Amniotic epithelial cell (primary cell): ENCODE measurements at regions not wholly inside any gene's neighbourhood (a gene's known extent, or its start where the extent isn't known, plus 50 kb on each side); places are given as distances from the start of the nearest gene placed in this dataset.
"Not testable (repeated sequence)": the region's sequence is repeated elsewhere in the genome, so short reads cannot be mapped to it uniquely, and the experiment has no call there.

ENCODE experiments used
- DNase-seq: peaks from one replicate; pipeline ENCODE4 v3.0.0-alpha.2; 2010; ENCODE audit warnings: low read depth

DNA sequence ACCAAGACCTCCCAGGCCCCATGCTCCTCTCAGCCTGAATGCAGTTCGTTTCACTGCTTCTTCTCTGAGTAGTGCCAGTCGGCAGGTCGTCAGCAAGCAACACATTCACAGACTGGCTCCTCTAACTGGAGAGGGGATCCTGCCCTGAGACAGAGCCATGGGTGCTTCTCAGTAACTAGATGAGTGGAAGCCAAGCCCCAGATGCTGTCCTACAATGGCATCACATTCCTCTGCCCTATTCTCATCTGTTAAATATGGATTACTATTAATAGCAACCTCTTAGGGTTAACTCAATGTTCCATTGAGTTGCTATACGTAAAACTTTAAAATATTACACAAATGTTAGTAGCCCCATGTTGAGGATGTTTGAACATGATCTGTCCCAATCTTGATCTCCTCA is 84.2 kb upstream of the S1PR1 start:
- no peak for DNase-seq

DNA sequence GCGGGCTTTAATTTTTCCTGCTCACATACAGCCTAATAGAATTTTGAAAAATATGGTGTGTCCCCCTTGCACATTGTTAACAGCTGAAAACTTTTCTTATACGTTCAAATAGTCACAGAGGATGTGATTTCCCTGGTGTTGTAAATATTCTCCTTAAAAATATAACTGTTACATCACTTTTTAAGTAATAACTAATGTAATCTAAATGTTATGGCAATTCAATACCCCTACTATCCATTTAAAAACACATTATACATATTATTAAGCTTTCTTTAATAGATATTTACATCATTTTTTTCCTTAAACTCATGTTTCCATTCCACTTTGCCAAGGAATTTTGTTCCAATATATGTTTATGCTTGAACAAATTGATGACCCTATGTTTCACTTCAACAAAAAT is 85.5 kb upstream of the S1PR1 start:
- DNase-seq, result no peak

DNA sequence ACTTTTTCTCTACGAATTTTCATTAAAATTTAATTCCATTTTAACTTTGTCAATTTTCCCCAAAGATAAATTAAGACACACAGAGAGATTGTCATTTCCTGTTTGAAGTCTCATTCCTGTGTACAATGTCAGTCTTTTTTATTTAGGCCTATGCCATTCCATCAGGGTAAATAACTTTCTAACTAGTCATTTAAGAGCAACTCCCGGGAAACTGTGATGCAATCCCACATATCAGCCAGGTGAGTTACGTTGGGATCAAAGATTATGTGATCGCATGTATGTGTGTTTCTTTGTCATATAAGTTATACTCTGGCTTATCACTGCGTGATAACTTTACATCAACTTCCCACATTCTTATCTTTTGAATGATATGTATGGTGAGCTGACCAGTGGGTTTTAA is 86.1 kb upstream of the S1PR1 start:
- DNase-seq, result peak; percentile 60

DNA sequence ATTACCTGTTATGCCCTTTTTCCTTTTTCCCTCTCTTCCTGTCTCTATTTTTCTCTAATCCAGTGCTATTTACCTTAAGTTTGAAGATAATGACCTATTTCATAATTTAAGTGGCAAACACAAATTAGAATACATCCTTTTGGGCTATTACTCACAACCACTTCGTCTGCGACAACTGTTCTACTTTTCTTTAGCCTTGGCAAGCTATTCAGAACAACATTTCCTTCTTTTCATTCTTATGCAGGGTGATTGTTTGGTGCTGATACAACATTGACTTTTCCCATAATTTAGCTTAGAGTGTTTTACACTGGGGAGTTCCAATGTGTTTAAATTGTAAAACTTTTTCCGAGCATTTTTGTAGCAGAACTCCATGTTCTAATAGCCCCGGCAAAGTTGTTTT is 86.6 kb upstream of the S1PR1 start:
- no peak for DNase-seq

DNA sequence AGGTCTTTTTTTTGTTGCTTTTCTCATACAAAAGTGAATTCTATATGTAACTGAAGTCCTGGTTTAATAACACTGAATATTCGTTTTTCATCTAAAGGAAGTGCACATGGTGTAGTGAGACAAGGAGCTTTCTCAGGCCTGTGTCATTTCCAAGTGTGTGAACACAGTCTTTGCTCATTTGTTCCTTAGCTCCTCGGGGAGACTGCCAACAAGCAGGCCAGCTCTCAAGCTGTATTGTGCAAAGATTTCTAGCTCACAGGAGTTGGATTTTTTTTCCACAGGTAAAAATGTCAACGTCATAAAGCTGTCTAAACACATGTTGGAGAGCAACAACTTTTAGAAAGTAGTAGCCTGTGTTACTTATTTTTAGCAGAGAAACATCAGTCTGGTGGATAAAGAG is 87.8 kb upstream of the S1PR1 start:
- peak; percentile 34 for DNase-seq

DNA sequence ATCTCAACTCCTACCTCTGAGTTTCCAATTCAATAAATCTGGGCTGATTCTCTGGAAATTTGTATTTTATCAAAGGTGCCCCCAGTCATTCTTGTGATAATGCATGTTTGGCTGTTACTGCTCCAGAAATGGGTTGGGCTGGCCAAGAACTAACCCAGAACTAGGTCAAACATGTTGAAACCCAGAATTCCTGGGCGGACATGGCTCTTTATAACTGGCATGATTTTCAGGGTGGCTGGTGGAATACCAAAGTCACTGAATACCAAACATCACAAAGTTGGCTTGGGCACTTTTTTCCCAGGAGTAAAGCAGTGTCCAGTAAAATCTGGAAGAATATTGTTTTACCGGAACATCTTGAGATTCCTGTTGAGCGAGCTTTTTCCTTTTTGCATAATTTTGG is 89.4 kb upstream of the S1PR1 start:
- DNase-seq, result no peak

DNA sequence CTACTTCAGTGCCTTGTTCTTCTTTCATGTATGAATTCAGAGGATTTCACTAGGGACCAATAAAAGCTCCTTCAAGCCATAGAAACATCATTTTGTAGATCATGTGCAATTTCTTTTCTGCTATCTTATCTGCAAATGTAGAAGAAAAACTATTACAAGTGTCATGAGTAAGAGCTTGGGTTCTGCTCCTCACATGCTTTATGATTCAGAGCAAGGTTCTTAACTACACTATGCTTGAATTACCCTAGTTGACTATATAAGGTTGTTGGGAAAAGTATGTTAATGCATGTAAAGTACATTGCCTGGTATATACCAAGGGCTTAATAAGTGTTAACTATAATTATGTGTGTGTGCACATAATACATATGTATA is 91.4 kb upstream of the S1PR1 start:
- peak; percentile 90 for DNase-seq

DNA sequence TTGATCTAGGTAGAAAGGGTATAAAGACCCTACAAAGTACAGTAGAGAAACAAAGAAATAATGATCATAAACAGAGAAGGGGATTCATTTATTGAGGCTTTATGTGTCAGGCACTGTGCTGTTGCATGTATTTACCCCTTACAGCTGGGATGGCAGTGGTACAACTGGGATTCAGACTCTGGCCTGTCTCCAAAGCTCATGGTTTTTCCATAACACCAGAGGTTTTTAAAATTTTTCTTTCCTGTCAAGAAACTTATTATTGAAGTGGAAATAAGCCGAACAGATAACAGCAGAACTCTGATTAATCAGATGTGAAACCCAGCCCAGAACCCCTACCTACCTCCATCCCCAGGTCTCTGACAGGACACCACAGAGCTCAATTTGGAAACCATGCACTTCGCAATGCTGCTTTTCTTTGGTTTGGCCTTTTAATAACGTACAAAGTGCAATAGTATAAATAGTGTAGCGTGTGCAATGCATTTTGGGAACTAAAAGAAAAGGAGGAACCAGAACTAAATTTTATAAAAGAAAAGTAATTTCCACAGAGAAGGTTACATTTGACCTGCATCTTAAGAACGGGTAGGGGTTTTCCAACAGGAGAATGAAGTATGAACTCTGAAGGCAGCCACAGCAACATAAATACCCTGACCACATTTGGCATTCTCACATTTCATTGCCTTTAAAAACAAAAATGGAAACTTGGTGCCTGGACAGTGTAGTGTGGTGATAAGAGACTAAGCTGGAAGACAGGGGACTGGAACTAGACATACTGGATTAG is 92.0 kb upstream of the S1PR1 start:
- DNase-seq, result no peak

DNA sequence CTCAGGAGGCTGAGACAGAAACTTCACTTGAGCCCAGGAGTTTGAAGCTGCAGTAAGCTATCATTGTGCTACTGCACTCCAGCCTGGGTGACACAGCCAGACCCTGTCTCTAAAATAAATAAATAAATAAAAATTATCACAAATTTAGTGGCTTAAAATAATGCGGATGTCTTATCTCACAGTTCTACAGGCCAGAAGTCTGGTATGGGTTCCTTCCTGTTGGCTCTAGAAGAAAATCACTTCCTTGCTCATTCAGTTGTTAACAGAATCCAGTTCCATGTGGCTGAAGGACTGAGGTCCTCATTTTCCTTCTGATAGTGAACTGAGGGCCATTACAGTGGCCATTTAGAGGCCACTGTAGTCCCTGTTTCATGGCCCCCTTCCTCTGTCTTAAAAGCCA is 94.6 kb upstream of the S1PR1 start:
- DNase-seq, result no peak

DNA sequence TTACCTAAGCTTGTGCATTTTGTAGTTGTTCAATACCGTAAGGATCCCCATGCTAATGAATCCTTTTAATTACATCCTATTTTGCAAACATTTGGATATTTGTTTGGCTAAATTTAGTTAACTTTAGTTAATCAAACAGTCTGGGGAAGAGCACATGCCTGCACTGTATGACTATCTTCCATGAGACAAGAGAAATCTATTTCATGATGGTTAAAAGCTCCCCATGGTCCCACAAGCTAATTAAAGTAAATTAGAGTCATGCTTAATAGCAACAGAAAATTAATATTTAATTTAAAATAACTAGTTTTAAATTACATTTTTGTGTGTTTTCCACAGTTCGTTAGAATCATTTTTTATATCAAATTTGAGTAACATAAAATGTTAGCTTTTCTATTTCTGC is 95.4 kb upstream of the S1PR1 start:
- no peak for DNase-seq

DNA sequence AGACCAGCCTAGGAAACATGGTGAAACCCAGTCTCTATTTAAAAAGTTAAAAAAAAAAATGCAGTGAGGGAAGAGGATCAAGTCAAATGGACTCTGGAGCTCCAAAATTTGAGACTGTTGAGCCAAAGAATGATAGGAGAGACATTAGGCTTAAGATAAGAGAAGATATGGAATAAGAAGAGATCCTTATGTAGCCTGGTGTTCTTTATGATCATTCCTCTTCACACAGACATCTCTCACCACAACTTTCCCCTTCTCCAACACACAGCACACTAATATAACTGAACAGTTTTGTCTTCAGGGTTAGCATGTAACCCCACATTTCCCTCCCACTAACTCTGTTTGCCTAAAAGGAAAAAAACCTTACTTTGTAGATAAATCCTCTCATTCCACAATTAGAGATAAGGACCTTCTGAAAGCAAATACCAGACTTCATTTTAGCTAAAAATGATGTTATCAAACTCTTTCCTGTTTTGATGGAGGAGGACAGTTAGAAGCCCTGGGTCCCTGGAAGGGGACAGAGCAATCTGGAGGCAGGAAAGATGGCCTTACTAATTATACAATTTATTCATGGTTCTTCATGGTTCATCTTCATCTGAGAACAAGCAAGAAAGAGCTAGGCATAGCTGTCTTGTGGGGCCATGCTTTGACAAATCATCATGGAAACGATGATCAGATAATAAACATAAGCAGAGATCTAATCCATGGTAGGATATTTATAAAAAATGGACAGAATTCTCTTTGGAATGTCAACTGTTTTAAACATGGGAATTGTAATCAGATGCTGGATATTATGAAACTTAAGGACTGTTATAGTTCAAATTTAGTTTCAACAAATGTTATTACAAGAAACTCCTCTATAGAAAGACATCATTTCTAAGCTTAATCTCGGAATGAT is 96.7 kb upstream of the S1PR1 start:
- DNase-seq, result peak; percentile 40

DNA sequence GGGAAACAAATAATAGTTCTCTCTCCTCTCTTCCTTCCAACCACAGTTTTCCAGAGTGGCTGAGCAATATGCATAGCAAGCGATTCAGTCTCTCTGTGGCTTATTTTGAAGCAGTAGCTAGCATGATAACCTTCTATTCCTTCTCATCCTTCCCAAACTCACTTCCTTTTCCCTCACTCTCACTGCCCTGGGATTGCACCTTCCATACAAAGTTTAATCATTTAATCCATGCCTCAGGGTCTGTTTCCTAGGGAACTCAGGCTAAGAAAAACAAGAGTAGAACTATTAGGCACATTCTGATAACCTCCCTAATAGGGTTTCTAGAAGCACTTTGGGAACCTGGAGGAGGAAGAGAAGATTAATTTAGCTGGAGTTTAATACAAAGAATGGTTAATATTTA is 97.7 kb upstream of the S1PR1 start:
- no peak for DNase-seq

DNA sequence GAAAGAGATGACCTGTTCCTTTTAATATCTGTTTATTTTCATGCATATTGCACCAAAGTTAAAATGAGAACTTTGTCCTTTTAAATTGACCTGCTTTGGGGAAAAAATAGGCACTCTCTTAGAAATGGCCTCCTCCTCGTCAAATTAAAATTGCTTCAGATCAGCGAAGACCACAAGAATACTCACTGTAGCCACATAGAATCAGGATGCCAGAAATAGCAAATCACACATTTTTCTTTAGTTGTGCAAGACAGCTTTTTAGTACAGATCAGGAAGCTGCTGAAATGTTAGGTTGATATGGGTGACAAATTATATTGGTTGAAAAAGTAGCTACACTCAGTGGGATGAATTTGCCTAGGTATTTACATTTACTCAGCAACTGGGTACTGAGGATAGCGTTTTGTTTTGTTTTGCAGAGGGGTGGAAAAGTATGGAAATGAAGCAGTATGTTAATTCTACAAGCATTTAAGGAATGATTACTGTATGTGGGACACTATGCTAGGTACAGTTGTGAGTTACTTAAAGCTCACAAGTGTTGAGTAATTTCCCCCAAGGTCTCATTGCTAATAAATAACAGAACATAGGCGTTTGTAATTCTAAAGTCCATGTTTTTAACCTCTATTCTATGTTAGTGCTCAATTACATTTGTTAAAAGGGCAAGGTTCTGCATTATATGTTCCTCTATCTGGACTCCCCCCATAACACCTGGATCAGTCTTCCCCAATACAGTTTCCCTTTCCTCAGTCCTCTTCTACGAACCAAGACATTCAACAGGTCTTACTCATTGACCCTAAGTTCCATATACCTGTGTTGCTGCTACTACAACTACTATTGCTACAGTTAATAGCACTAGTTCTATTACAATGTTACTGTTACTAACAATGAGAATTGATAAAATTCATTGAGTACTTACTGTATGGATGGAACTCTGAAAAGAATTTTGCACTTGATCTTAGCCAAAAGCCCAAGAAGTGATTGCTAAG is 99.4 kb upstream of the S1PR1 start:
- peak; percentile 94 for DNase-seq

DNA sequence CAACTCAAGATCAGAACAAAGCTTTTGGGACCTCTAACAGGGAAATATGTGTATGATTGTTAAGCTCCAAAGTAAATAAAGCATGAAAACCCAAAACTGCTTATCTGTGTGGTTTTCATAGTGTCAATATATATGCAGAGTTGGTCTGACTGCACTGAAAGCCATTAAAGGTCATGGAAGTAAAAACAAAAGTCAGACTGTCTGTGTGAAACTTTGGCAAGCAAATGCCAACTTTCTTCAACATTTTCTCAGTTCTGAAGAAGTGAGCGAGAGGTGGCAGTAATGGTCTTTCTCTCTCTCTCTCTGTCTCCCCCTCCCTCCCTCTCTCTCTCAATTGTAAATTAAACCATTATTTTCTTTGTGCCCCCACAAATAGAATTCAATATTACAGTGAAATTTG is 100.1 kb upstream of the S1PR1 start:
- DNase-seq, result no peak

DNA sequence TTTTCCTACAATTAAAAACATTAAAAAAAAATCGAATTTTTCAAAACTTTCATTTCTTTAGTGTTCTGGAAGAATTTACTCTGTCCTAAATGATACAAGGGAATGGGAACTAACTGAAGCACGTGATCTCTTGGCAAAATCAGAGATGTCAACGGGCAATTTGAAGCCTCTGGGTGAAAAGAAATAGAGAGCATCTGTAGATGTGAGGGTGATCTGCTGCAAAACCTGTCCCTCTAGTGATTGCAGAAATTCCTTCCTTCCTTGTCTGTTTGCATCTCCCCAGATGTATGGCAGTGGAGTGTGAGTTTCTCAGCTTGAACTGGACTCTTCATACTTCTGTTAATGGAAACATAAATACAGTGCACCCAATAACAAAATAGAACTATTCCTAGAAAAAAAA is 100.5 kb upstream of the S1PR1 start:
- no peak for DNase-seq

DNA sequence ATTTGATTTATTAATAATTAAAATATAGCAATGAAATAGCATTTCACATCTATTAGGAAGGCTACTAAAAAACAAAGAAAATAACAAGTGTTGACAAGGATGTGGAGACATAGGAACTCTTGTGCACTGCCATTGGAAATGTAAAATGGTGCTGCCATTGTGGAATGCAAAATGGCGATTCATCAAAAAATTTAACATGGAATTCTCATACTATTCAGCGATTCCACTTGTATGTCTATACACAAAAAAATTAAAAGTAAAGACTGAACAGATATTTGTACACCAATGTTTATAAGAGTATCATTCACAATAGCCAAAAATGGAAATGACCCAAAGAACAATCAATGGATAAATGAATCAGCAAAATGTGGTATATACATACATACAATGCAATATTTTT is 101.3 kb upstream of the S1PR1 start:
- DNase-seq, result no peak

DNA sequence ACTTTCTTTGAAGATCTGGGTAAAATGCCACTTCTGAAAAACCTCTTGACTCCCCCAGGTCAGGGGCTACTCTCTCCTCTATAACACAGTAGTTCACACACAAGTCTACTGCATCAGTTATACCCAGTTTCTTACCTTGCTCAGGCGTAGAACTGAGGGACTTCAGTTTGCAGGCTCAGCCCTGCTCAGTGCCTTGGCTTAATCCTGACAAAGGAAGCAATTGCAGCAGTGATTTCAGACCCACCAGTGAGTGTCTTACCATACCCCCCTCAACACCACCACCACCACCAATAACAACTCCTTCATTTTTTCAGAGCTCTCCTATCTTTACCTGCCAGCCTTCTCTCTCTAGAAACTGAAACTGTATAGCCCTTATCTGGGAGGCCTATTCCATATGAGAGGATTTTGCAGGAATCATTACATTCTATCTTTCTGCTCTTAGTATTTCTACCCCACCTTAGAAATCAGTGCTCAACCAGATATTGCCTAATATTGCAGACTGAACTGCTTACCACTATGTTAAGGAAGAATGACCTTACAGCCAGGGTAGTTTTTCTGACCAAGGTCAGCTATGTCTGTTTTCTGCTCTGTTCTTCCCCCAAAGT is 105.5 kb upstream of the S1PR1 start:
- DNase-seq, result no peak

DNA sequence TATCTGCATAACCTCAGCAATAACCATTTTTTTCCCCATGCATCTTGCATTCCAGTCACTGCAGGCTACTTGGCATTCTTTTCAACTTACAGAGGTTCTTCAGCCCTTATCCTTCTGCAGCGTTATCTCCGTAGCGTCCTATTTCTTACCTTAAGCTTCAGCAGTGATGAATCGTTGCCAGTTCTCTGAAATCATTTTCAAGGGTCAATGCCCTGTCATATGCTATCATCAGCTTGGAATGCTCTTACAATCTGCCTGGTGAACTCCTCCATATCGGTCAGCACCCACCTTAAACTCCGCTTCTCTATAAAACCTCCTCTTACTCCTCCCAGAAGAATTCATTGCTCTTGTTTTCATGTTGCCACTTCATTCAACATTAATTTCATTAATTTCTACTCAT is 105.1 kb upstream of the DPH5 start:
- DNase-seq, result peak; percentile 94

DNA sequence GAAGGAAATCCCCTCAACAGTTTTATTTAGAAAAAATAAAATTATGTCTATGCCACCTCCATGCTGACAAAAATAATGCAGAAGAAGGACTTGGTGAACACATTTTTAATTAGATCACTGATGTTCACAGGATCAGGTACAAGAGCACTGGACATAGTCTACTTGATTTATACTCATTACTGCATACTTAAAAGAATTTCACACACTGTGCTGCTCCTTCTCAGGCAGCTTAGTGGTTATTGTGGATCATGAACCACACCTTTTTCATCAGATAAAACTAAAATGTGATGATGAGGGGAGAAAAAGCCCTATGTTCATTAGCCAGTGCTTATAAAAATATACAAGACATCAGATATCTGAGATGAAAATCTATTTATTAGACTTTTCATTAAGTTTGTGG is 103.3 kb upstream of the DPH5 start:
- no peak for DNase-seq

DNA sequence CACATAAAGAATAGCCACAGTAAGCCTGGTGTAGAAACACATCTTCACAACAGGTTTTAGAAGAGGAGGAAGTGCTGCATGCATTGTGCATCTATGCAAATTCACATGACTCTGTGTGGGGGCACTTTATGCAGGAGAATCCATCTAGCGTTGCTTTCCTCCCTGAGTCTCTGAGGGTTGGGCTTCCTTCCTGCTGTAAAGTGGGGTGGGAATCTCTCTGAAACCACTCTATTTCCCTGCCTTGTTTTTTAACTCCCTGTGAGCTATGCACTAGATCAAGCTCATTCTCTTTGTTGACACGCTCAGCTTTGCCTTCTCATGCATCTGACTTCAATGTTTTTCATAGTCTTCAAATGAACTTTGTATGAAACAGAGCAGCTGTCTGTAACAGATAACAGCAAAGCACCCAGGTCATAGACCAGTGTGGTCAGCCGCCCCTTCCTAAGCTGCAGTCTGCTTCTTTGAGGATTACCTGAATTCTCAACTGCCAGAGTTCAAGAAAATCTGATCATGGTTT is 102.7 kb upstream of the DPH5 start:
- DNase-seq, result peak; percentile 23

DNA sequence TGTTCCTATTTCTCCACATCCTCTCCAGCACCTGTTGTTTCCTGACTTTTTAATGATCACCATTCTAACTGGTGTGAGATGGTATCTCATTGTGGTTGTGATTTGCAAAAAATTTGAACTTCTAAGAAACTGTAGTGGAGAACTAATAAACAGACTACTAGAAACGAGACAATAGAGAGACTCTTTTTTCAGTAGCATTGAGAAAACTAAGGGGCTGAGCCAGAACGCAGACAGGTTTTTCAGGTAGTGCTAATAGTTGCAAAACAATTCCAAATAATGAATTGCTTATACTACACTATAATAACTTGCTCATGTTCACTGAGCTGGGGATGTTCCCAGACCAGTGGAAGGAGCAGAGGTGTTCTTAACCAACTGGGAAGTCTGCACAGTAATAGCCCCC is 98.8 kb upstream of the DPH5 start:
- no peak for DNase-seq

DNA sequence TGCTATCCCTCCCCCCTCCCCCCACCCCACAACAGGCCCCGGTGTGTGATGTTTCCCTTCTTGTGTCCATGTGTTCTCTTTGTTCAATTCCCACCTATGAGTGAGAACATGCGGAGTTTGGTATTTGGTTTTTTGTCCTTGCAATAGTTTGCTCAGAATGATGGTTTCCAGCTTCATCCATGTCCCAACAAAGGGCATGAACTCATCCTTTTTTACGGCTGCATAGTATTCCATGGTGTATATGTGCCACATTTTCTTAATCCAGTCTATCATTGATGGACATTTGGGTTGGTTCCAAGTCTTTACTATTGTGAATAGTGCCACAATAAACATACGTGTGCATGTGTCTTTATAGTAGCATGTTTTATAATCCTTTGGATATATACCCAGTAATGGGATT is 98.3 kb upstream of the DPH5 start:
- not testable (repeated sequence) for DNase-seq
